HG02642 (cell line): ENCODE measurements at regions not wholly inside any gene's neighbourhood (a gene's known extent, or its start where the extent isn't known, plus 50 kb on each side); places are given as distances from the start of the nearest gene placed in this dataset.

Source experiments
- ATAC-seq: cut with Tn5 transposase; IDR thresholded peaks from one replicate; pipeline ENCODE4 v1.9.1; 2021; ENCODE audit warnings: mild to moderate bottlenecking; ENCODE audit not compliant: unreplicated experiment, poor library complexity

GRCh38 chr12:89991807-89992590 is 283.4 kb upstream of the ATP2B1 start:
- ATAC-seq, result no peak

DNA sequence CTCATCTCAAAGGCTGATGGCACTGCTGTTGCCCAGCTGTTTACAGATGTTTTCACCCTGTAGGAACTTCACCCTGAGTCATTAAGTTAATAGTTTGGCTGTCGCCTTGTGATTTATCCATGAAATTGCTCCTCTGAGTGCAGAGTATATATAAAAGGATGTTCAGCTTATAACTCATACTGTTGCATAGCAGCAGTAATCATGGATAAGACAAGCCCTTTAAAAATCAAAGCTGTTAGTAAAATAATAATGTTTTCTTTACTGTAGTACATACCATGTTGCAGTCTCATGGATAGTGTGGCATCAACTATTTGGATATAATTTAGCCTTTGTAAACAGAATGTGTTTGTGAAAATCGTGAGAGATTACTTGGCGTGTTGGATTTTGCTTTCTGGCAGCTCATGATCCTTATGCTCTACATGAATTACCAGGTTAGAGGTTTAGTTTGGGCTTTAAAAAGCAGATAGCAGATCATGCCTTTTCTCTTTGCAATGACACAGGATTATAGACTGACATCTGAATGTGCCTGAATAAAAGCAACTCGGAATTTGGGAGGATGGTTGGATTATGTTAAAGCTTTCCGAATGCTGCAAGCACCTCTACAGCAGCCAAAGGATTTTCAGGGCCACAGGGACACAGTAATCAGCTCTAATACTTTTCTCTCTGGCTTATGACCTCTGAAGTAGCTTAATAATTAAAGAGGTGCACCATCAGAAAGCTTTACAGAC is 279.7 kb upstream of the ATP2B1 start:
- ATAC-seq, result no peak

DNA sequence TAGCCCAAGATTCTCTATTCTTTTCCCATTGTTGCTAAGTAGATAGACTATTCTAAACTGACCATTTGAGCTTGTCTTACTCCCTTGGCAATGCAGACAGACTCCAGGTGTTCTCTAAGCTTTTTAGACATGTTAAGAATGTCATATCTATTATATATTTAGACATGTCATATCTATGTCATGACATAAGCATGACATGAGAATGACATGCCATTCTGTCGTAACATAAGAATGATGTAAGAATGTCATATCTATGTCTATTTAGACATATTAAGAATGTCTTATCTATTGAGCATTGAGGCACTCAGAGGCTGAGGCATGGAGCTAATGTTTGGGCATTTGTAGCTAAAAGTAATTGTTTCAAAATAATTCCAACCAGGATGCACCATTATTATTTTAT is 277.3 kb upstream of the ATP2B1 start:
- ATAC-seq, result no peak

DNA sequence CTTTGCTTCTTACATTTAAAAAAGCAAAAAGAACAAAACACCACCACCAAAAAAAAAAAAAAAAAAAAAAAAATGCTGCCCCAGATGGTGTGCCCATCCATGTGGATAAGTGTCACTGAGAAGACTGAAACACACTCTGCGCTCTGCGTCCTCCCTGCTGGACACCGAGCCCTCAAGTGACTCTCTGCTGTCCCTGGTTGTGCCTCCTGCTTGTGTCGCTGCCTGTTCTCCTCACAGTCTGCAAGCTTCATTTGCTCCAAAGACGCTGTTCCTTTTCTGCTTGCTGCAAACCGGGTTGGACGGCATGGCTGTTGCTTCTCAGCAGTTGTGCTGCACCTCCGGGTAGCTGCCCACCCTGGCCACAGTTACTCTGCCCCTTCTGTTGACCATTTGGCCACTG is 276.2 kb upstream of the ATP2B1 start:
- no peak for ATAC-seq

DNA sequence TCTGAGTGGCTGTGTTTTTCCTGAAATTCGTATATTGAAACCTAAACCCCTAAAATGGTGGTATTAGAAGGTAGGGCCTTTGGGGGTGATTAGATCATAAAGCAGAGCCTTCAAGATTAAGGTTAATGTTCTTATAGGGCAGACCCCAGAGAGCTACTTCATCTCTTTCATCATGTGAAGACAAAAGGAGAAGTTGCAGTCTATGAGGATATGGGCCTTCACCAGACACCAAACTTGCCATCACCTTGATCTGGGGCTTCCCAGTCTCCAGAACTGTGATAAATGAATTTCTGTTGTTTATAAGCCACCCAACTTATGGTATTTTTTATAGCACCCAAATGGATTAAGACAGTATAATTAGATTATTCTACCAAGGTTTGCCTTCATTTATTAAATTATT is 275.0 kb upstream of the ATP2B1 start:
- no peak for ATAC-seq

DNA sequence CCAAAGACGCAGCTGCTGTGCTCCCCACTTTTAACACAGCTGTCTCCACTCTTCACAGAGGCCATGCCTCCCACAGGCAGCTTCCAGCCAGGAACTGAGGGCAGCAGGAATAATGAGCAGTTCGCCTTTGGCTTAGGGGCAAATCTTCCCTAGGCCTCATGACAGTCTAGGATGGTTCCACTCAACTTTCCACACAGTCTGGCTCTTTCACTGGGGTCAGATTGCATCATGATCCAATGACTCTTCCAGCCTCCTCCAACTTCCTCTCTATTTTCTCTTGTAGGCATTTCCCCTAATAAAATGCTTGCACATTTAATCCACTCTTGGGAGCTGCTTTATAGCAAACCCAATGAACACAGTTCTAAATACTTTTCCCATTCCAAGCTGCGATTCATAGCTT is 271.6 kb upstream of the ATP2B1 start:
- ATAC-seq, result no peak

DNA sequence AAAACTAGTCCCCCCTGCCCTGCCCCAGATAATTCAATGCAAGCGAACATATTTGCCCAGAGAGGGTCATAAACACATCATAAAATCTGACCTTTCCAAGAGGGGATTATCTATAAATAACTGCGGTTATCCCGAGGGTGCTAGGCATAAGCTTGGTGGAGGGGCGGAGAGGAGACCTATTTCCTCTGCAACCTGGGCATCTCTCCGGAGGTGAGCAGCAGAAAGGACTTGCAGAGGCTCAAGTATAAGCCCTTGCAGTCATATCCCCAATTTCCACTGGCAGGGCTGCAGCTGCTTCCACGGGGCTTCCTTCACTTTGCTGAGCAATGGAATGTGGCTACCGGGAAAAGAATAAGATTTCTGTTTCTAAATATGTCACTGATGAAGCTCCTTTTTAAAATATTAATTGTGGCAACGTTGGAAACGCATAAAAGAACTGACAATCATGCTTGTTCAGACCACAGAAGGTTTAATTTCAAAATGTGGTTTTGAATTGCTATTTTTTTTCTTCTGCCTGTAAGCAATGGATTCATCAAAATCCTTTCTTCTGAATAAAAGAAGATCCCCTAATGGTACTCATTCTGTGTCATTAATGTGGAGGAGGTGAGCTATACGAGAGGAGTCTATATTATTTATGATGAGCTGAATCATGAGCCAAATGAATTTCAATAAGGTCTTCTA is 268.9 kb upstream of the ATP2B1 start:
- ATAC-seq, result no peak

DNA sequence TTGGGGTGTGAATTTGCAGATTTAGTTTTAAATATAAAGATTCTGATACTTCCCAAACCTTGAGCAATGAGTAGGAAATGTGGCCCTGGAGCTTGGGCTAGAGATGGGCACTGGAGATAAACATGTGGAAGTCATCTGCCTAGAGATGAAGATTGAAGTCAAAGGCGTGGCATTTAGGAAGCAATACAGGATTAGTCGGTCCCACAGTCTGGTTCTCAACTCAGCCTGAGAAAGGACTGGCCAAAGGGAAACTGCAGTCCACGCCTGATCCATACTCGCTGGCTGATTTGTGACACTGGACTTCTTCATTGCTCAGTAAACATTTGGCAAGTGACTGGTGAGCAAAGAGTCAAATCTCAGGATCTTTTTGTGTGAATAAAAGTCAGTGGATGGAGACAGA is 268.2 kb upstream of the ATP2B1 start:
- no peak for ATAC-seq

- ATAC-seq, result no peak
These were observed 266.9 kb upstream of the ATP2B1 start for GRCh38 chr12:89975574-89975973.

DNA sequence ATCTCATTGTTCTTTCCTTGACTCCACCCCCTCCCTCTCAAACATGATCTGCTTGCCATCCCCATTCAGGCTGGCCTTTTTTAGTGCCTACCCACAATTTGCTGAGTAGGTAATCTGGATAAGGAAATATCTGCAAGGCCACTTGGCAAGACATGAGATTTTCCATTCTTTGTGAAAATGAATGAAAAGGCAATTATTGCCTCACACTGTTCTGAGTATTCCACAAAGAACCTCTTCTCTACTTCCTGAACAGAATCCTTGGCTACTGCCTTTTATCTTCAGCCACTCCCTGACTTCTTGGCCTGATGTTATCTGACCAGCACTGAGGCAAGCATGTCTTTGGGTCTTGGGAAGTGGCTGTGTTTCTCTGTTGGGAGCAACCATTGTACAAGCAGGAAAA is 263.2 kb upstream of the ATP2B1 start:
- no peak for ATAC-seq

DNA sequence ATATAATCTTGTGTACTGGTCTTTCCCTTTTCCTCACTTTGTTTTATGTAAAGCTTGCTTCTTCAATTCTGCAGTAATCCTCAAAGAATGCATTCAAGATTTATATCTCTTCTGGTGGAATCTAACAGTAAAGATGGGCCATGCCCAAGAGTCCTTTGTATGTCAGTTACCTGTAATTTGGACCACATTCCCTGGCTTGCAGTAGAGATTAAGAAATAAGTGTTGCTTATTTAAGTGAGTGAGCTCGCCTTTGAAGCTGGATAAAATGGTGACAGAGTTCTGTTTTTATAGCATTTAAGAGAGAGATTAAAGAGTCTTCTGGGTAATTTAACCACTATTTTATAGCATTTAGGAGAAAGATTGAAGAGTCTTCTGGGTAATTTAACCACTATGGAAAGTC is 262.1 kb upstream of the ATP2B1 start:
- no peak for ATAC-seq

GRCh38 chr12:89969093-89969492 is 260.5 kb upstream of the ATP2B1 start:
- ATAC-seq, result no peak

- no peak for ATAC-seq
These were observed 259.6 kb upstream of the ATP2B1 start for GRCh38 chr12:89968151-89968700.

DNA sequence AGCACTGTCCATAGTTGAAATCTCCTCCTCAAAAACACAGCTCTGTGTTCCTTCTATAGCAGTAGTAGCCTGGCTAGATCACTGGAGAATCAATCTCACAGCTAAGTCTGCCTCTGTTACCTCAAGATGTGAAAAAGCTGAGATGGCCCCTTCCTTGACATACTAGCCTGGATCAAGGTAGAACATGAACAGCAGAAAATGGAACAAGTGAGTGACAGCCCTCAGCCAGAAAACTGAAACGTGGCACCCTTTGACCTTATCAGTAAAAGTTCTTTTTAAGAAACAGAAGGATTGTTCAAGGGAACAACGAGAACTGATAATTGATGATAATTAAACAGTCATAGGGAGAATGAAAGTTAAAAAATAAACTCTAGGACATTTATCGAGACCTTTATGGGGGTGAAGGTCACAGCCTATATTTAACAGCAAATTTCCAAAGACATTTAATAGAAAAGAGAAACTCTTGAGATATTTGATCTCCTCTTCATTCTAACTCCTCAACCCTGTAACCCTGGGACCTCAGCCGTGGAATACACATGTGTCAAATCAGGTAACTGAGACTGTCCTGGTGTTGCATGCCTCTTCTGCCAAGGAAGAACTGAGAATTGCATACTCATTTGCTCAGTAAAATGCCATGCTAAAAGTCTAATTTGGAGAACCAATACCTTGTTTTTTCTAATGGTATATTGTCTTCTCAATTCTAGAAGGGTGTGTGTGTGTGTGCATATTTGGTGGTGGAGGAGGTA is 258.0 kb upstream of the ATP2B1 start:
- no peak for ATAC-seq

DNA sequence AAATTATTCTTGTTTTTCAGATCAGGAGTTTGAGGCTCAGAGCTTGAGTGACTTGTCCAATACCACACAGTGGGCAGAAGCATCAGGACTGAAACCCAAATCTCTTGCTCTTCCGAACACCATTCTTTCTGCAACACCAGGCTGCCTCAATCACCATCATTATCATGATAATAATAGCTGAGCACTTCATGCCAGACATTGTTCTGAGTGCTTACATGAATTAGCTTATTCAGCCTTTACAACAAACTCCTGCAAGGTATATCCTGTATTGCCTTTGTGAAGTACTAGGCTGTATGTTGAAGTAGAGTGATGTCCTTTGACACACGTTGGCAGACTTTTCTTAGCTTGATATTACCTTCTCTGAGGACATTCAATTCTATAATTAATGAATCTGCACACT is 257.4 kb upstream of the ATP2B1 start:
- no peak for ATAC-seq

DNA sequence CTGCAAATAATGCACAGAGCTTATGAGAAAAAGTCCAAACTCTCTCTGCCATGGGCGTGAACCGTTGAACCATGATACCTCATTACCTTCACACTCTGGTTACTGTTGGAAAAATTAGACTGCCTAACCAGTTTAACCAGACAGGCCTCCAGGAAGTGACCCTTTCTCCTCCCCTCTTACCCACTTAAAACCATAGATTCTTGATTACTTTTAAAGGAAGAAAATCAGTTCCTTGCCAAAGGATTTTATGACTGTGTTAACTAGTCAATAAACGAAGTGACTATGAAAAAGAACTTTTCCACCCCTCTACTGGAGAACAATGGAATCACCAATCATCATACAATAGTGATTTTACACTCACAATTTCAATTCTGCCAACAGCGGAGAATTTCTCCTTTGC is 254.0 kb upstream of the ATP2B1 start:
- ATAC-seq, result no peak

DNA sequence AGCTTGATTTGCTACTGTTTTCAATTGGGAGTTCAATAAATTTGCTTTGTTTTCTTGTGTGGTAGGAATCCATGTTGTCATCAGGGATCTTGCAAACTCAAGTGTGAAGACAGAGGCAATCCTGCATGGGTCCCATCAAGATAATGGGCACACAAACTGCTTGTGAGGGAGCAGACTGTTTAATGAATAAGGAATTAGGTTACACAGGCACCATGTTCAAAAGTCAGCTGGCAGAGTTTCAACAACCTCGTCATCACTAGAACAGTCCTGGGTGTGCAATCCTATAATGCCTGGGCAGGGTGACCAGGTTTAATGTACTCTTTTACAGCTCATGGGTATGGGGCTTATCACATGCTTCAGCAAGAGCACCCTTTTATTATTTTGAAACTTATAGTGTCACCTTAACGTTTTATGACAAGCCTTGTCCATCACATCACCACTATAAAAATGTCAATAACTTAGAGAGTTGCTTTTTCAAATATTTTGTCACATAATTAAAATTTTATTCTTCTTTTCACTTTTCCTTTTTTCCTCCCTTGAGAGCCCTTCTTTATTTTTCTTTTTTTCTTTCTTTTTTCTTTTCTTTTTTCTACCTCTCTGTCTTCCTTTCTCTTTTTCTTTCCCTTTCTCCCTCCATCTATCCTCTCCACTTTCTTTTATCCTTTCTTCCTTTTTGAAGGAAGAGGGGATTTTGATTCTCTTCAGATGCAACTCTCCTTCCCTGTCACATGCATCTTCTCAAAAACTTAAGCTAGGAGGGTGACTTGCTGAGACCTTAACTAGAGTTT is 252.2 kb upstream of the ATP2B1 start:
- ATAC-seq, result peak; percentile 37

DNA sequence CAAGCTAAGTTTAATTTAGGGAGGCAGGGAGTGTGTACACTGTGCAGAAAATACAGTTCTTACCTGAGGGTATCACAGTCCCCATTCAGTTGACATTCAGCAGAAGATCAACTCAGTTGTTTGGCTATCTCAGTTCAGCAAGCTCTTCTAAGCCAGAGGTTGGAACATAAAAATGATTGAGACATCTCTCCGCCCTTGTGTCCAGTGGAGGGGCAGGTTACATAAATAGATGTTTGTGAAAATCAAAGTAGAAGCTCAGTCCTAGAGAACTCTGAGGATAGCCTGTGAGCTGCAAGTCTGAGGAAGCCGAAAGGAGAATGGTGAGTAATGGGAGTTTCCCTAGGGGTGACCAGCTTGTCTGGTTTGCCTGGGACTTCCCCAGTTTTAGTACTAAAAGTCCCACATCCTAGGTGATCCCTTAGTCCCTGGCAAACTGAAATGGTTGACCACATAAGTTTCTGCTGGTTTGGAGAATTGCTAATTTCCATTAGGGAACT is 251.4 kb upstream of the ATP2B1 start:
- peak; percentile 97 for ATAC-seq

GRCh38 chr12:89959179-89959578 is 250.5 kb upstream of the ATP2B1 start:
- no peak for ATAC-seq
